Activated T-cell treated with anti-CD3 and anti-CD28 coated beads, Interleukin-2, amount 50 U/mL, for 4 hours (primary cell): ENCODE measurements at regions not wholly inside any gene's neighbourhood (a gene's known extent, or its start where the extent isn't known, plus 50 kb on each side); places are given as distances from the start of the nearest gene placed in this dataset.
A peak's percentile ranks its signal among the peaks of the same experiment; 100 is the strongest.

Experiments
- ATAC-seq, 2 donors: fragments of 200-7000 bp; cut with Tn5 transposase; one replicate each; pipeline ENCODE4 v1.10.0; 2021
- DNase-seq: peaks from one replicate; pipeline ENCODE4 v3.0.0-alpha.2; 2020
- H3K27me3 Mint-ChIP-seq: one replicate; pipeline ENCODE4 v1.8.0; 2021; ENCODE audit warnings: low read depth, mixed read lengths
- H3K36me3 Mint-ChIP-seq: one replicate; pipeline ENCODE4 v1.8.0; 2022; ENCODE audit warnings: mixed read lengths; ENCODE audit not compliant: insufficient read depth
- H3K4me1 Mint-ChIP-seq: one replicate; pipeline ENCODE4 v1.8.0; 2021; ENCODE audit warnings: low read depth, mixed read lengths
- H3K4me3 Mint-ChIP-seq: one replicate; pipeline ENCODE4 v1.8.0; 2021; ENCODE audit warnings: mild to moderate bottlenecking, moderate library complexity, mixed read lengths
- H3K9me3 Mint-ChIP-seq: one replicate; pipeline ENCODE4 v1.8.0; 2021; ENCODE audit warnings: mixed read lengths

- DNase-seq (peak; percentile 44), ATAC-seq (peak; percentile 18 to 25)
- no peaks in the 10 kb centered on the region for H3K36me3 Mint-ChIP-seq
- H3K4me1 Mint-ChIP-seq = peaks cover 46% of the 10 kb centered on the region
- peak overlapping the region; percentile 85 for H3K4me3 Mint-ChIP-seq
- no peaks in the 10 kb centered on the region for H3K9me3 Mint-ChIP-seq
- no peaks in the 10 kb centered on the region for H3K27me3 Mint-ChIP-seq
Observed at GRCh38 chr16:85557083-85557970, 55.8 kb upstream of the GSE1 start.

DNA sequence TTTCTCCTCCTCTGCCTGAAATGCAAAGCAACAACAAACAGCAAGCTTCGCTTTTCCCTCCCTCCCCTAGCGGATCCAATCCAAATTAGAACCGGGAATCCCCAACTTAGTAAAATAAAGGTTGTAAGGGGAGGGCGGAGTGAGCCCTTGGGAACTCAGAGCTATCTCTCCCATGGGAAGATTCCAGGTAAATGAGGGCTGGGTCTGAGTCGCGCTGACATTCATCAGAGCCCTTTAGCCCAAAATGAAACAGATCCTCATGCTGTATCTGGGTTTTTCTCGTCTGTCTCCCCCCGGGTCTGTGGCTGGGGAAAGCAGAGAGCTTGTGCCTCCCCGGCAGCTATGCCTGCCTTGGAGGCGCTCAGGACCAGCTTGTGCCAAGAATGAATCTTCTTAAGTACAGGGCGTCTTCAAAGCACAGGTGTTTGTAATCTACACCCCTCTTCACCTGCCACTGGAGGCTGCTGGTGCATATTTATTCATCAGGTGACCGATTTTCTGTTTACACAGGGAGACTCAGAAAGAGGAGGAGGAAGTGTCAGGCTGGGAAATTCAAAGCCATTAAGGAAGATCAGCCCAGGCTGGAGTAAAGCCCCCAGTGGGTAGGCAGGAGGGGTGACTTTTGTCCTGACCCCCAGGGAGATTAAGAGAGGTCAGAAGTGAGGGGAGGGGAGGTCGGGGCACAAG, 55.0 kb upstream of the GSE1 start:
- peak overlapping the region; percentile 85 for H3K4me3 Mint-ChIP-seq
- H3K27me3 Mint-ChIP-seq = no peaks in the 10 kb centered on the region
- peaks cover 44% of the 10 kb centered on the region for H3K4me1 Mint-ChIP-seq
- H3K36me3 Mint-ChIP-seq = no peaks in the 10 kb centered on the region
- H3K9me3 Mint-ChIP-seq = no peaks in the 10 kb centered on the region
- ATAC-seq (no peak), DNase-seq (no peak)

GRCh38 chr16:85560932-85561247, 52.2 kb upstream of the GSE1 start:
- no peak for ATAC-seq
- H3K9me3 Mint-ChIP-seq = no peaks in the 10 kb centered on the region
- peaks cover 52% of the 10 kb centered on the region for H3K4me1 Mint-ChIP-seq
- H3K36me3 Mint-ChIP-seq = no peaks in the 10 kb centered on the region
- H3K4me3 Mint-ChIP-seq = no peak overlapping the region
- H3K27me3 Mint-ChIP-seq = no peaks in the 10 kb centered on the region
- no peak for DNase-seq

- no peak for DNase-seq
- ATAC-seq = no peak
- no peaks in the 10 kb centered on the region for H3K36me3 Mint-ChIP-seq
- H3K27me3 Mint-ChIP-seq = no peaks in the 10 kb centered on the region
- H3K4me1 Mint-ChIP-seq = peaks cover 57% of the 10 kb centered on the region
- no peak overlapping the region for H3K4me3 Mint-ChIP-seq
- H3K9me3 Mint-ChIP-seq = no peaks in the 10 kb centered on the region
Observed at GRCh38 chr16:85561248-85562092, 51.7 kb upstream of the GSE1 start.

GRCh38 chr16:85562093-85562786, 50.9 kb upstream of the GSE1 start:
- Mint-ChIP-seq H3K4me1 (peaks cover 59% of the 10 kb centered on the region), H3K4me3 (no peak overlapping the region), H3K9me3 (no peaks in the 10 kb centered on the region), H3K36me3 (no peaks in the 10 kb centered on the region), H3K27me3 (no peaks in the 10 kb centered on the region)
- DNase-seq (no peak), ATAC-seq (no peak)

DNA sequence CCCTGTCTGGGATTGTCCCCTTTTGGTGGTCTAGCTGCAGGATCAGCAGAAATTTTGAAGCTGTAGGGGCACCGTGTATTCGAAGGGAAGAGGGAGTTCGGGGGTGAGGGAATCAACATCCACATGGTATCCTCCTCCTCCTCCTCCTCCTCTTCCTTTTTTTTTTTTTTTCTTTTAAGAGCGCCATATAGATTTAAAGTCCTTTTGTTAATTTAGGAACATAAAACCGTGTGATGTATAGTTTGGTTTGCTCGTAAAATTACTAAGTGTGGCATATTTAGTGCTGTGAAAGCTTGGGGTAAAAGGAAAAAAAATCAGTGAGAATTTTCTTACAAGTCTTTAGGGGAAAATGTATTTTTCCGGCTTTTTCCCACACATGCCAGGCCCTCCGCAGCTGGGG, 50.1 kb upstream of the GSE1 start:
- no peak for ATAC-seq
- Mint-ChIP-seq H3K9me3 (no peaks in the 10 kb centered on the region), H3K4me1 (peaks cover 56% of the 10 kb centered on the region), H3K27me3 (no peaks in the 10 kb centered on the region), H3K4me3 (no peak overlapping the region), H3K36me3 (no peaks in the 10 kb centered on the region)
- DNase-seq = no peak
